Astrocyte of the cerebellum (primary cell): ENCODE measurements at regions not wholly inside any gene's neighbourhood (a gene's known extent, or its start where the extent isn't known, plus 50 kb on each side); places are given as distances from the start of the nearest gene placed in this dataset.
"Not testable (repeated sequence)": the region's sequence is repeated elsewhere in the genome, so short reads cannot be mapped to it uniquely, and the experiment has no call there.

Experiments
- DNase-seq: peaks from one replicate; pipeline ENCODE4 v3.0.0-alpha.2; 2011; ENCODE audit warnings: low read depth
- H3K4me3 ChIP-seq: 2 replicates; pipeline ENCODE4 v1.5.1; 2011; ENCODE audit warnings: mild to moderate bottlenecking, low read depth, low read length, moderate library complexity
- CTCF ChIP-seq: IDR thresholded peaks from 2 replicates; pipeline ENCODE4 v1.5.1; 2012; ENCODE audit warnings: low read length, low read depth, moderate library complexity, mild to moderate bottlenecking; ENCODE audit errors: missing control alignments
- in situ Hi-C: cut with HindIII; loops from 2 replicates; pipeline ENCODE4 v1.10.0; 2017; ENCODE audit warnings: low sequenced_read_pairs

- in situ Hi-C loops = no loop called here
- TF ChIP-seq CTCF = peak; percentile 54
- DNase-seq = peak; percentile 24
- no peak overlapping the region for H3K4me3 ChIP-seq
Observed at GRCh38 chr1:221543529-221544120, 198.3 kb downstream of the DUSP10 start.

GRCh38 chr1:221548942-221549341, 192.9 kb downstream of the DUSP10 start:
- in situ Hi-C loops = no loop called here
- no peak for DNase-seq
- H3K4me3 ChIP-seq = no peak overlapping the region
- TF ChIP-seq CTCF = no peak

GRCh38 chr1:221549815-221550214, 192.1 kb downstream of the DUSP10 start:
- no peak for TF ChIP-seq CTCF
- H3K4me3 ChIP-seq = no peak overlapping the region
- DNase-seq = no peak
- in situ Hi-C loops = no loop called here

- in situ Hi-C loops, DNase-seq, H3K4me3 ChIP-seq: not testable (repeated sequence)
Observed at GRCh38 chr1:221552792-221553191, 189.1 kb downstream of the DUSP10 start.

GRCh38 chr1:221555689-221556433, 186.0 kb downstream of the DUSP10 start:
- no peak for TF ChIP-seq CTCF
- in situ Hi-C loops = loop anchor here (5.0 kb wide), 2 partner anchors 34 to 611 kb away; no protein-coding TSS in a partner anchor

GRCh38 chr1:221556435-221556834, 185.5 kb downstream of the DUSP10 start:
- in situ Hi-C loops = loop anchor here (5.0 kb wide), 2 partner anchors 34 to 611 kb away; no protein-coding TSS in a partner anchor
- DNase-seq = no peak
- H3K4me3 ChIP-seq = no peak overlapping the region
- TF ChIP-seq CTCF = no peak

More at GRCh38 chr1:221555689-221556433, 186.0 kb downstream of the DUSP10 start:
- H3K4me3 ChIP-seq = no peak overlapping the region
- no peak for DNase-seq

- no peak overlapping the region for H3K4me3 ChIP-seq
- TF ChIP-seq CTCF = no peak
- in situ Hi-C loops = loop anchor here (5.0 kb wide), 2 partner anchors 35 to 610 kb away; no protein-coding TSS in a partner anchor
- DNase-seq = no peak
Observed at GRCh38 chr1:221557013-221557412, 184.9 kb downstream of the DUSP10 start.
